Vagina (tissue), 2 donors: ENCODE measurements at regions not wholly inside any gene's neighbourhood (a gene's known extent, or its start where the extent isn't known, plus 50 kb on each side); places are given as distances from the start of the nearest gene placed in this dataset.

Experiments
- DNase-seq, 2 donors: peaks; one replicate each; pipeline ENCODE4 v3.0.0-alpha.2; 2017; ENCODE audit errors: extremely low spot score in 2 of 2
- H3K27ac ChIP-seq: fragments of 200-600 bp; sonication (generic); one replicate; pipeline ENCODE4 v1.5.1; 2019
- H3K27me3 ChIP-seq: fragments of 200-600 bp; sonication (generic); one replicate; pipeline ENCODE4 v1.5.1; 2019
- H3K36me3 ChIP-seq, 2 donors: fragments of 200-600 bp; sonication (generic); one replicate each; pipeline ENCODE4 v1.5.1; 2017 to 2019
- H3K4me1 ChIP-seq: fragments of 200-600 bp; sonication (generic); one replicate; pipeline ENCODE4 v1.5.1; 2019
- H3K4me3 ChIP-seq, 2 donors: fragments of 200-600 bp; sonication (generic); 1 replicate in 1 of 2; 2 replicates in 1 of 2; pipeline ENCODE4 v1.5.1; 2016 to 2019
- H3K9me3 ChIP-seq: fragments of 200-600 bp; sonication (generic); one replicate; pipeline ENCODE4 v1.5.1; 2019
- CTCF ChIP-seq, 3 experiments: fragments of 450-650 bp in 2 of 3; fragments of 200-600 bp in 1 of 3; sonication (generic) in 1 of 3; IDR thresholded peaks; one replicate each; pipeline ENCODE4 v1.5.1; 2017 to 2019; ENCODE audit warnings: antibody characterized with exemption in 3 of 3, mild to moderate bottlenecking in 2 of 3, moderate library complexity in 2 of 3
- POLR2A ChIP-seq, 2 donors: fragments of 450-650 bp; IDR thresholded peaks; one replicate each; pipeline ENCODE4 v1.6.1; 2017; ENCODE audit warnings: antibody characterized with exemption in 2 of 2, mild to moderate bottlenecking in 2 of 2, moderate library complexity in 2 of 2
- POLR2AphosphoS5 ChIP-seq, 2 donors: sonication (generic); formaldehyde crosslinking; IDR thresholded peaks; one replicate each; pipeline ENCODE4 v1.9.0; 2017; ENCODE audit warnings: antibody characterized with exemption in 2 of 2, mild to moderate bottlenecking in 2 of 2, low read depth in 1 of 2; ENCODE audit not compliant: insufficient read depth in 1 of 2
- intact Hi-C: fragments of 100-400 bp; cut with DNase I; formaldehyde crosslinking; loops from one replicate; pipeline ENCODE4 v1.15.1; 2023

GRCh38 chr5:93101661-93102060 lies 479.4 kb downstream of the NR2F1-AS1 start:
- no peak for TF ChIP-seq CTCF (IDR thresholded peaks at IDR 0.05)
- TF ChIP-seq POLR2A (IDR thresholded peaks at IDR 0.05), result no peak
- TF ChIP-seq POLR2AphosphoS5 (IDR thresholded peaks at IDR 0.05; ENCODE audit: insufficient read depth in 1 of 2, low read depth in 1 of 2), result no peak
- DNase-seq, result no peak
- Histone ChIP-seq H3K27ac (no peak overlapping the region), H3K9me3 (no peaks in the 10 kb centered on the region), H3K36me3 (no peaks in the 10 kb centered on the region), H3K27me3 (no peaks in the 10 kb centered on the region), H3K4me3 (no peak overlapping the region), H3K4me1 (no peaks in the 10 kb centered on the region)
- intact Hi-C loops, result no loop called here

GRCh38 chr5:93100976-93101375 lies 480.0 kb downstream of the NR2F1-AS1 start:
- intact Hi-C loops, result no loop called here
- DNase-seq, result no peak
- H3K27me3 ChIP-seq, result no peaks in the 10 kb centered on the region
- no peaks in the 10 kb centered on the region for H3K9me3 ChIP-seq
- TF ChIP-seq CTCF (IDR thresholded peaks at IDR 0.05) (no peak), POLR2A (IDR thresholded peaks at IDR 0.05) (no peak), POLR2AphosphoS5 (IDR thresholded peaks at IDR 0.05; ENCODE audit: insufficient read depth in 1 of 2, low read depth in 1 of 2) (no peak)
- no peaks in the 10 kb centered on the region for H3K4me1 ChIP-seq
- no peak overlapping the region for H3K4me3 ChIP-seq
- no peaks in the 10 kb centered on the region for H3K36me3 ChIP-seq
- H3K27ac ChIP-seq, result no peak overlapping the region

DNA sequence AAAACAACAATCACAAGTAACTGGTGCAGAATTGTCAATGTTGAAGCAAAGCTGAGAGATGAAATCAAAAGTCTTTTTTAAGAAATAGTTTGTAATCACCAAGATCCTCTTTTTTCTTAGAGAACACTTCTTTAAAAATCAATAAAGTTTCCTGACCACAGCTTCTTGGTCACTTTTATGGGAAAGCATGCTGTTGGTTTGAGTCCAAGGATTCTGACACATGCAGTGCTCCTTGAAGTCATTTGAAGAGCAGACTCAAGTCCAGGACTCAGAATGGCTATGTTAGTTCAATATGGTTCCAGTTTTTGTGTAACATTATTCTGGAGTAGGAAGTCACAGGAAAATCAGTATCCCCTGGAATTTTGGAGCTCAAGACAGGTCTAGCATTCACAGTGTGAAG lies 480.6 kb downstream of the NR2F1-AS1 start:
- Histone ChIP-seq H3K9me3 (no peaks in the 10 kb centered on the region), H3K27me3 (no peaks in the 10 kb centered on the region), H3K27ac (no peak overlapping the region), H3K36me3 (no peaks in the 10 kb centered on the region), H3K4me3 (no peak overlapping the region), H3K4me1 (no peaks in the 10 kb centered on the region)
- no peak for DNase-seq
- no peak for TF ChIP-seq CTCF (IDR thresholded peaks at IDR 0.05)
- TF ChIP-seq POLR2AphosphoS5 (IDR thresholded peaks at IDR 0.05; ENCODE audit: insufficient read depth in 1 of 2, low read depth in 1 of 2), result no peak
- no peak for TF ChIP-seq POLR2A (IDR thresholded peaks at IDR 0.05)
- intact Hi-C loops, result no loop called here

DNA sequence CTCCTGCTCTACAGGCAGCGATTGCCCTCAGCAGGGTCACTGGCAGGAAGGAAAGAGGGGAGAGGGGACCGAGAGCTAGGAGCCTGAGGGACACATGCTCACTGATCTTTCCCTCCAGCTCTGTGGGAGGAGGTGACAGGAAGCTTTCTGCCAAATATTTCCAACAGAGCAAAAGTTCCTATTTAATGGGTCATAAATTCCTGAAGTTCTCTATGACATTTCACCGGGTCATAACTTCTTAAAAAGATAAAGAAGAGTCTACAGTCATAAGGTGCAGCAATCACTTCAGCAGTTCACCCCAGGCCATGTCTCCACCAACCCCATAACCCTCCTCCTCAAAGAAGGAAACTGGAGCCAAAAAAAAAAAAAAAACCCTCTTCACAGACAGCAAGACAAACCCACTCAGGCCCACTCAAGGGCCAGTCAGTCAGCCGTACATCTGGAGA lies 481.1 kb downstream of the NR2F1-AS1 start:
- intact Hi-C loops, result no loop called here
- Histone ChIP-seq H3K27ac (no peak overlapping the region), H3K4me1 (no peaks in the 10 kb centered on the region)

GRCh38 chr5:93096561-93096960 lies 484.5 kb downstream of the NR2F1-AS1 start:
- no peaks in the 10 kb centered on the region for H3K9me3 ChIP-seq
- H3K27ac ChIP-seq, result no peak overlapping the region
- DNase-seq, result no peak
- intact Hi-C loops, result no loop called here
- H3K27me3 ChIP-seq, result no peaks in the 10 kb centered on the region
- no peak for TF ChIP-seq POLR2AphosphoS5 (IDR thresholded peaks at IDR 0.05; ENCODE audit: insufficient read depth in 1 of 2, low read depth in 1 of 2)
- TF ChIP-seq POLR2A (IDR thresholded peaks at IDR 0.05), result no peak
- TF ChIP-seq CTCF (IDR thresholded peaks at IDR 0.05), result no peak
- no peak overlapping the region for H3K4me3 ChIP-seq
- no peaks in the 10 kb centered on the region for H3K4me1 ChIP-seq
- H3K36me3 ChIP-seq, result no peaks in the 10 kb centered on the region

More for the DNA sequence above, 481.1 kb downstream of the NR2F1-AS1 start:
- no peaks in the 10 kb centered on the region for H3K27me3 ChIP-seq
- H3K4me3 ChIP-seq, result no peak overlapping the region
- DNase-seq, result no peak
- no peak for TF ChIP-seq POLR2A (IDR thresholded peaks at IDR 0.05)
- no peak for TF ChIP-seq POLR2AphosphoS5 (IDR thresholded peaks at IDR 0.05; ENCODE audit: insufficient read depth in 1 of 2, low read depth in 1 of 2)
- no peak for TF ChIP-seq CTCF (IDR thresholded peaks at IDR 0.05)
- no peaks in the 10 kb centered on the region for H3K36me3 ChIP-seq
- H3K9me3 ChIP-seq, result no peaks in the 10 kb centered on the region
